ENCODE measurements at regions not wholly inside any gene's neighbourhood (a gene's known extent, or its start where the extent isn't known, plus 50 kb on each side); places are given as distances from the start of the nearest gene placed in this dataset.

- ChIA-PET CTCF (no interaction called here), POLR2A (no interaction called here)
- H3K27me3 ChIP-seq (ENCODE audit: control insufficient read depth in 2 of 2, insufficient read depth in 2 of 2, low read length in 2 of 2): no peaks in the 10 kb centered on the region
- H3K27ac ChIP-seq (ENCODE audit: insufficient read depth, low read depth, low read length): no peak overlapping the region
- H3K9me3 ChIP-seq (replicated peaks; ENCODE audit: control insufficient read depth, insufficient read depth, low read length): no peaks in the 10 kb centered on the region
- TF ChIP-seq POLR2AphosphoS5 (IDR thresholded peaks at IDR 0.05; ENCODE audit: insufficient read depth, low read depth, low read length): no peak
- no peak for TF ChIP-seq EZH2 (IDR thresholded peaks at IDR 0.05; ENCODE audit: borderline replicate concordance, low read depth, low read length, severe bottlenecking)
- no peak for TF ChIP-seq GATA2 (IDR thresholded peaks at IDR 0.05; ENCODE audit: insufficient read depth, insufficient read length, low read depth, low read length)
- no peak for TF ChIP-seq POLR2A (IDR thresholded peaks at IDR 0.05; ENCODE audit: low read depth, low read length)
- no peak for TF ChIP-seq MAX (IDR thresholded peaks at IDR 0.05; ENCODE audit: insufficient read depth, insufficient read length)
- TF ChIP-seq FOS (IDR thresholded peaks at IDR 0.05; ENCODE audit: borderline replicate concordance, insufficient read depth, low read length): no peak
- no peak for TF ChIP-seq JUN (IDR thresholded peaks at IDR 0.05; ENCODE audit: borderline replicate concordance, insufficient read depth, insufficient read length, low read depth)
- TF ChIP-seq, protein P1, sequence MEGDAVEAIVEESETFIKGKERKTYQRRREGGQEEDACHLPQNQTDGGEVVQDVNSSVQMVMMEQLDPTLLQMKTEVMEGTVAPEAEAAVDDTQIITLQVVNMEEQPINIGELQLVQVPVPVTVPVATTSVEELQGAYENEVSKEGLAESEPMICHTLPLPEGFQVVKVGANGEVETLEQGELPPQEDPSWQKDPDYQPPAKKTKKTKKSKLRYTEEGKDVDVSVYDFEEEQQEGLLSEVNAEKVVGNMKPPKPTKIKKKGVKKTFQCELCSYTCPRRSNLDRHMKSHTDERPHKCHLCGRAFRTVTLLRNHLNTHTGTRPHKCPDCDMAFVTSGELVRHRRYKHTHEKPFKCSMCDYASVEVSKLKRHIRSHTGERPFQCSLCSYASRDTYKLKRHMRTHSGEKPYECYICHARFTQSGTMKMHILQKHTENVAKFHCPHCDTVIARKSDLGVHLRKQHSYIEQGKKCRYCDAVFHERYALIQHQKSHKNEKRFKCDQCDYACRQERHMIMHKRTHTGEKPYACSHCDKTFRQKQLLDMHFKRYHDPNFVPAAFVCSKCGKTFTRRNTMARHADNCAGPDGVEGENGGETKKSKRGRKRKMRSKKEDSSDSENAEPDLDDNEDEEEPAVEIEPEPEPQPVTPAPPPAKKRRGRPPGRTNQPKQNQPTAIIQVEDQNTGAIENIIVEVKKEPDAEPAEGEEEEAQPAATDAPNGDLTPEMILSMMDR (IDR thresholded peaks at IDR 0.05; ENCODE audit: extremely low read depth in 1 of 2, insufficient read depth in 1 of 2, low read depth in 1 of 2, low read length in 2 of 2): no peak
- TF ChIP-seq MYC (IDR thresholded peaks at IDR 0.05; ENCODE audit: low read depth, low read length): no peak
- FAIRE-seq (no peak), DNase-seq (ENCODE audit: low read depth, low spot score) (no peak)
- no peak overlapping the region for H2AFZ ChIP-seq (ENCODE audit: low read depth, low read length)
- H3K9me1 ChIP-seq (replicated peaks; ENCODE audit: control insufficient read depth, extremely low read depth, insufficient read depth, low read length): no peaks in the 10 kb centered on the region
- H3K4me3 ChIP-seq (replicated peaks in 1 of 3; ENCODE audit: insufficient read depth in 1 of 3, low read depth in 1 of 3, low read length in 3 of 3): no peak overlapping the region
- H3K9ac ChIP-seq (replicated peaks; ENCODE audit: extremely low read depth, insufficient read depth, low read length): no peak overlapping the region
- intact Hi-C loops (cut with micrococcal nuclease): no loop called here
- no peaks in the 10 kb centered on the region for H3K4me1 ChIP-seq (ENCODE audit: control insufficient read depth, extremely low read depth, insufficient read depth, low read length)
- BruUV-seq (replicated peaks): no TSS peak
- no peaks in the 10 kb centered on the region for H4K20me1 ChIP-seq (replicated peaks; ENCODE audit: control insufficient read depth, extremely low read depth, insufficient read depth, low read length)
- H3K4me2 ChIP-seq (ENCODE audit: insufficient read depth, low read length): no peak overlapping the region
- H3K36me3 ChIP-seq (ENCODE audit: control insufficient read depth in 2 of 2, extremely low read depth in 1 of 2, insufficient read depth in 2 of 2, low read length in 2 of 2): no peaks in the 10 kb centered on the region
- dilution Hi-C loops (cut with MboI; ENCODE audit: extremely low pct_ligation_motif_present, low sequenced_read_pairs): no loop called here
- H3K79me2 ChIP-seq (ENCODE audit: control insufficient read depth, insufficient read depth, low read length): no peaks in the 10 kb centered on the region
These were observed 188.6 kb upstream of the IL15 start for GRCh38 chr4:141447761-141448160.
